ENCODE measurements at regions not wholly inside any gene's neighbourhood (a gene's known extent, or its start where the extent isn't known, plus 50 kb on each side); places are given as distances from the start of the nearest gene placed in this dataset.

DNA sequence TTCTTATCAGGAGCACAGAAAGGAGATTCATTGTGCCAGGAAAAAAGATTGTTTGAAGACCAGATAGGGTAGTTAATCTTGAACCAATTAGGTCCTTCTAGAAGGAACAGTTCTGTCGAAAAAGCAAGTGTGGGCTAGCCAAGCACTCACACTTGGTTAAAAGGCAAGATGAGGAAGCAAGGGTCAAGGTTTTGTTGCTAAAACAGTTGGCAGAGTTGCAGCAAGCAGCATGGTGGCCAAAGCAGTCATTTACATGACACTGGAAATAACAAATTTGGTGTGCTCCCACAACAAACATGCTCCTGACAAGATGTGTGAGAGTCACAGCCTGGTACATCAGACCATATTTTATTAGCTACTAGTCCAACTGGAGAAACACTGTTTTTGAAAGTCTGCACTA lies 228.0 kb upstream of the CFAP20DC start:
- no peaks in the 10 kb centered on the region for H3K9me3 Mint-ChIP-seq
- no peak overlapping the region for H3K4me3 Mint-ChIP-seq
- H3K27me3 ChIP-seq (replicated peaks in 1 of 2; ENCODE audit: control insufficient read depth in 2 of 2, extremely low read depth in 1 of 2, insufficient read depth in 2 of 2, low read length in 1 of 2) = no peaks in the 10 kb centered on the region
- no peak overlapping the region for H3K4me3 ChIP-seq (ENCODE audit: control insufficient read depth in 1 of 2, extremely low read depth in 1 of 2, low read length in 1 of 2)
- H3K27me3 Mint-ChIP-seq = peaks cover 0 to 6% of the 10 kb centered on the region in 2 donors
- no peak for DNase-seq
- H3K27ac ChIP-seq (ENCODE audit: low read length) = no peak overlapping the region
- H3K27ac Mint-ChIP-seq = no peak overlapping the region
- ChIA-PET CTCF (no interaction called here), POLR2A (no interaction called here)
- no peaks in the 10 kb centered on the region for H3K9me3 ChIP-seq
- no peaks in the 10 kb centered on the region for H3K36me3 Mint-ChIP-seq
- WGBS (ENCODE audit: insufficient coverage) = 82% methylated on average over 1 of the region's 1 CpG
- H3K36me3 ChIP-seq (ENCODE audit: control insufficient read depth in 2 of 2, extremely low read depth in 1 of 2, insufficient read depth in 1 of 2, low read length in 1 of 2) = no peaks in the 10 kb centered on the region
- no peaks in the 10 kb centered on the region for H3K4me1 ChIP-seq (ENCODE audit: control insufficient read depth in 1 of 2, extremely low read depth in 1 of 2, insufficient read depth in 2 of 2, low read length in 2 of 2)
- no peak for ATAC-seq (replicated peaks in 1 of 4)
- H3K4me1 Mint-ChIP-seq = no peaks in the 10 kb centered on the region

GRCh38 chr3:59277201-59277600 lies 227.4 kb upstream of the CFAP20DC start:
- no peak overlapping the region for H3K27ac ChIP-seq (ENCODE audit: low read length)
- peaks cover 0 to 6% of the 10 kb centered on the region in 2 donors for H3K27me3 Mint-ChIP-seq
- no peaks in the 10 kb centered on the region for H3K9me3 Mint-ChIP-seq
- H3K27ac Mint-ChIP-seq = no peak overlapping the region
- no peaks in the 10 kb centered on the region for H3K9me3 ChIP-seq
- no peak overlapping the region for H3K4me3 Mint-ChIP-seq
- DNase-seq (no peak), ATAC-seq (replicated peaks in 1 of 4) (no peak)
- H3K36me3 Mint-ChIP-seq = no peaks in the 10 kb centered on the region
- no peaks in the 10 kb centered on the region for H3K4me1 Mint-ChIP-seq
- WGBS (ENCODE audit: insufficient coverage) = no CpG with 5 or more reads among the region's 4 CpGs
- no peaks in the 10 kb centered on the region for H3K4me1 ChIP-seq (ENCODE audit: control insufficient read depth in 1 of 2, extremely low read depth in 1 of 2, insufficient read depth in 2 of 2, low read length in 2 of 2)
- H3K4me3 ChIP-seq (ENCODE audit: control insufficient read depth in 1 of 2, extremely low read depth in 1 of 2, low read length in 1 of 2) = no peak overlapping the region
- CTCF ChIA-PET = no interaction called here
- POLR2A ChIA-PET = no interaction called here
- H3K36me3 ChIP-seq (ENCODE audit: control insufficient read depth in 2 of 2, extremely low read depth in 1 of 2, insufficient read depth in 1 of 2, low read length in 1 of 2) = no peaks in the 10 kb centered on the region
- no peaks in the 10 kb centered on the region for H3K27me3 ChIP-seq (replicated peaks in 1 of 2; ENCODE audit: control insufficient read depth in 2 of 2, extremely low read depth in 1 of 2, insufficient read depth in 2 of 2, low read length in 1 of 2)

GRCh38 chr3:59273976-59274375 lies 224.2 kb upstream of the CFAP20DC start:
- no peak overlapping the region for H3K27ac ChIP-seq (ENCODE audit: low read length)
- CTCF ChIA-PET = no interaction called here
- ATAC-seq (replicated peaks in 1 of 4) (no peak), DNase-seq (no peak)
- no peaks in the 10 kb centered on the region for H3K27me3 Mint-ChIP-seq
- H3K4me1 Mint-ChIP-seq = no peaks in the 10 kb centered on the region
- no peaks in the 10 kb centered on the region for H3K9me3 Mint-ChIP-seq
- H3K27ac Mint-ChIP-seq = no peak overlapping the region
- no peaks in the 10 kb centered on the region for H3K9me3 ChIP-seq
- no peaks in the 10 kb centered on the region for H3K4me1 ChIP-seq (ENCODE audit: control insufficient read depth in 1 of 2, extremely low read depth in 1 of 2, insufficient read depth in 2 of 2, low read length in 2 of 2)
- no peaks in the 10 kb centered on the region for H3K36me3 Mint-ChIP-seq
- H3K27me3 ChIP-seq (replicated peaks in 1 of 2; ENCODE audit: control insufficient read depth in 2 of 2, extremely low read depth in 1 of 2, insufficient read depth in 2 of 2, low read length in 1 of 2) = no peaks in the 10 kb centered on the region
- WGBS (ENCODE audit: insufficient coverage) = 100% methylated on average over 1 of the region's 2 CpGs
- no peaks in the 10 kb centered on the region for H3K36me3 ChIP-seq (ENCODE audit: control insufficient read depth in 2 of 2, extremely low read depth in 1 of 2, insufficient read depth in 1 of 2, low read length in 1 of 2)
- H3K4me3 ChIP-seq (ENCODE audit: control insufficient read depth in 1 of 2, extremely low read depth in 1 of 2, low read length in 1 of 2) = no peak overlapping the region
- no peak overlapping the region for H3K4me3 Mint-ChIP-seq
- POLR2A ChIA-PET = no interaction called here

DNA sequence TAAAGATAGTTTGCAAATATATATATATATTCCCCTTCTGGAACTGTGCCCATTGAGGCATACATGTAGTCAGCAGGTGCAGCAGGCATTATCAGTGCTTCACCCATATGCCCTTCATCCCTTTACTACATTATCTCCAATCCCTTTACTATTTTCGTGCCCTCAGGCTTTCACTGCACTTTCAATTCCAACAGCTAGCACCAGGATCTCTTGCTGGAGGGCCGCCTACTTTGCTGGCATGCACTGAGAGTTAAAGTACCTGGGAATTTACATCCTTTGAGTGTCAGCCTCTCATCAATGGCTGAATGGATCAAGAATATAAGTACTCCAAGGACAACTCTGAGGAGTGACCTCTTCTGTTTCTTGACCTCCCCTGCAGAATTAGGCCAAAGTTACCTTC lies 222.1 kb upstream of the CFAP20DC start:
- Mint-ChIP-seq H3K9me3 (no peaks in the 10 kb centered on the region), H3K4me3 (no peak overlapping the region), H3K27ac (no peak overlapping the region), H3K36me3 (no peaks in the 10 kb centered on the region), H3K4me1 (no peaks in the 10 kb centered on the region), H3K27me3 (no peaks in the 10 kb centered on the region)
- H3K27me3 ChIP-seq (replicated peaks in 1 of 2; ENCODE audit: control insufficient read depth in 2 of 2, extremely low read depth in 1 of 2, insufficient read depth in 2 of 2, low read length in 1 of 2) = no peaks in the 10 kb centered on the region
- ATAC-seq (replicated peaks in 1 of 4) (no peak), DNase-seq (no peak)
- H3K4me1 ChIP-seq (ENCODE audit: control insufficient read depth in 1 of 2, extremely low read depth in 1 of 2, insufficient read depth in 2 of 2, low read length in 2 of 2) = no peaks in the 10 kb centered on the region
- no peaks in the 10 kb centered on the region for H3K36me3 ChIP-seq (ENCODE audit: control insufficient read depth in 2 of 2, extremely low read depth in 1 of 2, insufficient read depth in 1 of 2, low read length in 1 of 2)
- no CpG with 5 or more reads among the region's 2 CpGs for WGBS (ENCODE audit: insufficient coverage)
- POLR2A ChIA-PET = interaction anchor here in 1 of 2 donors (0.6 kb wide), 1 partner anchor 1303 kb away, joined by 4 read pairs; no protein-coding TSS in a partner anchor
- no peak overlapping the region for H3K4me3 ChIP-seq (ENCODE audit: control insufficient read depth in 1 of 2, extremely low read depth in 1 of 2, low read length in 1 of 2)
- CTCF ChIA-PET = no interaction called here
- no peaks in the 10 kb centered on the region for H3K9me3 ChIP-seq
- no peak overlapping the region for H3K27ac ChIP-seq (ENCODE audit: low read length)

DNA sequence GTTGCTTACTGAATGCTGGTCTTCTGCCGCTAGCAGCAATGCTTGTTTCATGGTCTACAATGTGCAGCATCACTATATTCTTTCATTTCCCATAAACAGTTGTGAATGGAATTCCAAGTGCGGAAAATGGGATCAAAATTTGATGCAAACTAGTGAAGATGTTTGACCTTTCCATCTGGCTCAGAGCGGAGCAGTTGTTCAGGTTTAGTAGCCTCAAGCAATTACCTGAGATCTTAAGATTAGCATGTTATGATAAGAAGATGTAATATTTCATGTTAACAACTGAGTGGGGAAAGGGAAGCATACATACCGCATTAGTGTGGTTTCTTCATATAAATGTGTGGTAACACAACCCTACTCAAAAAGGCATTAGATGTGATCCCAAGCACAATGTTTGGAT lies 221.1 kb upstream of the CFAP20DC start:
- H3K9me3 ChIP-seq = no peaks in the 10 kb centered on the region
- no peaks in the 10 kb centered on the region for H3K36me3 Mint-ChIP-seq
- no peaks in the 10 kb centered on the region for H3K4me1 Mint-ChIP-seq
- H3K4me3 ChIP-seq (ENCODE audit: control insufficient read depth in 1 of 2, extremely low read depth in 1 of 2, low read length in 1 of 2) = no peak overlapping the region
- H3K27ac Mint-ChIP-seq = no peak overlapping the region
- no peak overlapping the region for H3K27ac ChIP-seq (ENCODE audit: low read length)
- no peak for ATAC-seq (replicated peaks in 1 of 4)
- WGBS (ENCODE audit: insufficient coverage) = 100% methylated on average over 1 of the region's 4 CpGs
- no peaks in the 10 kb centered on the region for H3K27me3 Mint-ChIP-seq
- POLR2A ChIA-PET = no interaction called here
- H3K27me3 ChIP-seq (replicated peaks in 1 of 2; ENCODE audit: control insufficient read depth in 2 of 2, extremely low read depth in 1 of 2, insufficient read depth in 2 of 2, low read length in 1 of 2) = no peaks in the 10 kb centered on the region
- H3K36me3 ChIP-seq (ENCODE audit: control insufficient read depth in 2 of 2, extremely low read depth in 1 of 2, insufficient read depth in 1 of 2, low read length in 1 of 2) = no peaks in the 10 kb centered on the region
- no peak for DNase-seq
- H3K4me1 ChIP-seq (ENCODE audit: control insufficient read depth in 1 of 2, extremely low read depth in 1 of 2, insufficient read depth in 2 of 2, low read length in 2 of 2) = no peaks in the 10 kb centered on the region
- H3K9me3 Mint-ChIP-seq = no peaks in the 10 kb centered on the region
- CTCF ChIA-PET = interaction anchor here in 1 of 2 donors (0.5 kb wide), 1 partner anchor 17 kb away, joined by 4 read pairs; no protein-coding TSS in a partner anchor
- no peak overlapping the region for H3K4me3 Mint-ChIP-seq

- no peak overlapping the region for H3K4me3 Mint-ChIP-seq
- Histone ChIP-seq H3K4me3 (ENCODE audit: control insufficient read depth in 1 of 2, extremely low read depth in 1 of 2, low read length in 1 of 2) (no peak overlapping the region), H3K27ac (ENCODE audit: low read length) (no peak overlapping the region), H3K36me3 (ENCODE audit: control insufficient read depth in 2 of 2, extremely low read depth in 1 of 2, insufficient read depth in 1 of 2, low read length in 1 of 2) (no peaks in the 10 kb centered on the region), H3K9me3 (no peaks in the 10 kb centered on the region), H3K27me3 (replicated peaks in 1 of 2; ENCODE audit: control insufficient read depth in 2 of 2, extremely low read depth in 1 of 2, insufficient read depth in 2 of 2, low read length in 1 of 2) (no peaks in the 10 kb centered on the region), H3K4me1 (ENCODE audit: control insufficient read depth in 1 of 2, extremely low read depth in 1 of 2, insufficient read depth in 2 of 2, low read length in 2 of 2) (no peaks in the 10 kb centered on the region)
- ChIA-PET CTCF (interaction anchor here in 1 of 2 donors (0.5 kb wide), 1 partner anchor 16 kb away, joined by 4 read pairs; no protein-coding TSS in a partner anchor), POLR2A (no interaction called here)
- DNase-seq (no peak), ATAC-seq (replicated peaks in 1 of 4) (no peak)
- no CpG with 5 or more reads among the region's 2 CpGs for WGBS (ENCODE audit: insufficient coverage)
- no peak overlapping the region for H3K27ac Mint-ChIP-seq
- H3K36me3 Mint-ChIP-seq = no peaks in the 10 kb centered on the region
- H3K9me3 Mint-ChIP-seq = no peaks in the 10 kb centered on the region
- H3K4me1 Mint-ChIP-seq = no peaks in the 10 kb centered on the region
- H3K27me3 Mint-ChIP-seq = no peaks in the 10 kb centered on the region
These were observed 220.4 kb upstream of the CFAP20DC start for GRCh38 chr3:59270209-59270608.

- no CpG with 5 or more reads among the region's 1 CpG for WGBS (ENCODE audit: insufficient coverage)
- H3K4me1 ChIP-seq (ENCODE audit: control insufficient read depth in 1 of 2, extremely low read depth in 1 of 2, insufficient read depth in 2 of 2, low read length in 2 of 2) = no peaks in the 10 kb centered on the region
- H3K27me3 ChIP-seq (replicated peaks in 1 of 2; ENCODE audit: control insufficient read depth in 2 of 2, extremely low read depth in 1 of 2, insufficient read depth in 2 of 2, low read length in 1 of 2) = no peaks in the 10 kb centered on the region
- Mint-ChIP-seq H3K4me1 (no peaks in the 10 kb centered on the region), H3K4me3 (no peak overlapping the region), H3K27me3 (no peaks in the 10 kb centered on the region), H3K36me3 (no peaks in the 10 kb centered on the region), H3K9me3 (peaks cover 5 to 7% (median 6%) of the 10 kb centered on the region in 3 donors), H3K27ac (no peak overlapping the region)
- no peaks in the 10 kb centered on the region for H3K9me3 ChIP-seq
- no peak for DNase-seq
- H3K27ac ChIP-seq (ENCODE audit: low read length) = no peak overlapping the region
- no peak overlapping the region for H3K4me3 ChIP-seq (ENCODE audit: control insufficient read depth in 1 of 2, extremely low read depth in 1 of 2, low read length in 1 of 2)
- no peak for ATAC-seq (replicated peaks in 1 of 4)
- H3K36me3 ChIP-seq (ENCODE audit: control insufficient read depth in 2 of 2, extremely low read depth in 1 of 2, insufficient read depth in 1 of 2, low read length in 1 of 2) = no peaks in the 10 kb centered on the region
- POLR2A ChIA-PET = no interaction called here
- CTCF ChIA-PET = interaction anchor here in 1 of 2 donors (0.6 kb wide), 1 partner anchor 52 kb away, joined by 5 read pairs; no protein-coding TSS in a partner anchor
These were observed 218.3 kb upstream of the CFAP20DC start for GRCh38 chr3:59268170-59268569.
